ENCODE measurements at regions not wholly inside any gene's neighbourhood (a gene's known extent, or its start where the extent isn't known, plus 50 kb on each side); places are given as distances from the start of the nearest gene placed in this dataset.
A peak's percentile ranks its signal among the peaks of the same experiment; 100 is the strongest.

DNA sequence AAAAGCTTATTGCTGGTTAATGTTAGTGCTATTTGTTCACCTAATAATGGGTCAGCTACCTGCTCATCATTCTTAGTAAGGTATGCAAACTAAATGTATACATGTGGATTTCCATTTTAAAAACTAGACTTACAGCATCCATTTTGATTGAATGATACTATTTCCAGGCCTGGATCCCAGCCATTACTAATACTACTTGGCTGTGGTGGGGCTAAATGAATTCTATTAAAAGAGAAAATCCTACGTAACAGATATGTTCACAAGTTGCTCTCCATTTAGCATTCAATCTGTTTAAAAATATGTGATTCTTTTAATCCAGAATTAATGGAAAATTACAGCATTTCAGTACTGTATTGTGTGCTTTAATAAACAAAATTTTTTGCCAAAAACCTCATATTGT is 169.4 kb upstream of the MIR17HG start (continued):
- TF ChIP-seq MIER1 (IDR thresholded peaks at IDR 0.05; ENCODE audit: low read depth) (no peak), RFX1 (IDR thresholded peaks at IDR 0.05) (no peak), ERF (CRISPR knock-in tag; IDR thresholded peaks at IDR 0.05) (no peak), ASH1L (IDR thresholded peaks at IDR 0.05; ENCODE audit: borderline replicate concordance, low read depth, partially characterized antibody) (no peak), ZNF79 (CRISPR knock-in tag; IDR thresholded peaks at IDR 0.05; ENCODE audit: low read depth) (no peak), KAT7 (CRISPR knock-in tag; IDR thresholded peaks at IDR 0.05; ENCODE audit: borderline replicate concordance) (no peak), DACH1 (IDR thresholded peaks at IDR 0.05; ENCODE audit: partially characterized antibody) (no peak), RUNX1 (IDR thresholded peaks at IDR 0.05; ENCODE audit: low read depth) (no peak), ZNF551 (CRISPR knock-in tag; IDR thresholded peaks at IDR 0.05) (peak; percentile 58; the same call in 1 of the 2 replicates), GABPA (tag; conservative IDR thresholded peaks at IDR 0.05; ENCODE audit: low read depth) (no peak), ARID1B (IDR thresholded peaks at IDR 0.05) (no peak), ZKSCAN1 (IDR thresholded peaks at IDR 0.05; ENCODE audit: low read depth, low read length) (no peak), CREM (IDR thresholded peaks at IDR 0.05; ENCODE audit: low read depth) (no peak), HNRNPLL (IDR thresholded peaks at IDR 0.05; ENCODE audit: low read depth, low read length, poor library complexity, severe bottlenecking) (no peak), XRCC4 (IDR thresholded peaks at IDR 0.05; ENCODE audit: extremely low read depth, insufficient read depth, insufficient read length) (no peak), ZBED1 (IDR thresholded peaks at IDR 0.05) (no peak), HIVEP1 (CRISPR knock-in tag; IDR thresholded peaks at IDR 0.05) (no peak), PRMT5 (CRISPR knock-in tag; IDR thresholded peaks at IDR 0.05) (no peak), TGIF2 (CRISPR knock-in tag; IDR thresholded peaks at IDR 0.05) (no peak), CBX2 (IDR thresholded peaks at IDR 0.05; ENCODE audit: insufficient read depth, low read length, poor library complexity, severe bottlenecking) (no peak), HNRNPL (IDR thresholded peaks at IDR 0.05; ENCODE audit: low read depth, low read length) (0 out of 2 replicates have a peak, but pooled peaks have one; percentile 10), SUPT5H (IDR thresholded peaks at IDR 0.05) (no peak), NCOA6 (IDR thresholded peaks at IDR 0.05) (no peak)
- TF ChIP-seq, protein P1, sequence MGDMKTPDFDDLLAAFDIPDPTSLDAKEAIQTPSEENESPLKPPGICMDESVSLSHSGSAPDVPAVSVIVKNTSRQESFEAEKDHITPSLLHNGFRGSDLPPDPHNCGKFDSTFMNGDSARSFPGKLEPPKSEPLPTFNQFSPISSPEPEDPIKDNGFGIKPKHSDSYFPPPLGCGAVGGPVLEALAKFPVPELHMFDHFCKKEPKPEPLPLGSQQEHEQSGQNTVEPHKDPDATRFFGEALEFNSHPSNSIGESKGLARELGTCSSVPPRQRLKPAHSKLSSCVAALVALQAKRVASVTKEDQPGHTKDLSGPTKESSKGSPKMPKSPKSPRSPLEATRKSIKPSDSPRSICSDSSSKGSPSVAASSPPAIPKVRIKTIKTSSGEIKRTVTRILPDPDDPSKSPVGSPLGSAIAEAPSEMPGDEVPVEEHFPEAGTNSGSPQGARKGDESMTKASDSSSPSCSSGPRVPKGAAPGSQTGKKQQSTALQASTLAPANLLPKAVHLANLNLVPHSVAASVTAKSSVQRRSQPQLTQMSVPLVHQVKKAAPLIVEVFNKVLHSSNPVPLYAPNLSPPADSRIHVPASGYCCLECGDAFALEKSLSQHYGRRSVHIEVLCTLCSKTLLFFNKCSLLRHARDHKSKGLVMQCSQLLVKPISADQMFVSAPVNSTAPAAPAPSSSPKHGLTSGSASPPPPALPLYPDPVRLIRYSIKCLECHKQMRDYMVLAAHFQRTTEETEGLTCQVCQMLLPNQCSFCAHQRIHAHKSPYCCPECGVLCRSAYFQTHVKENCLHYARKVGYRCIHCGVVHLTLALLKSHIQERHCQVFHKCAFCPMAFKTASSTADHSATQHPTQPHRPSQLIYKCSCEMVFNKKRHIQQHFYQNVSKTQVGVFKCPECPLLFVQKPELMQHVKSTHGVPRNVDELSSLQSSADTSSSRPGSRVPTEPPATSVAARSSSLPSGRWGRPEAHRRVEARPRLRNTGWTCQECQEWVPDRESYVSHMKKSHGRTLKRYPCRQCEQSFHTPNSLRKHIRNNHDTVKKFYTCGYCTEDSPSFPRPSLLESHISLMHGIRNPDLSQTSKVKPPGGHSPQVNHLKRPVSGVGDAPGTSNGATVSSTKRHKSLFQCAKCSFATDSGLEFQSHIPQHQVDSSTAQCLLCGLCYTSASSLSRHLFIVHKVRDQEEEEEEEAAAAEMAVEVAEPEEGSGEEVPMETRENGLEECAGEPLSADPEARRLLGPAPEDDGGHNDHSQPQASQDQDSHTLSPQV (IDR thresholded peaks at IDR 0.05) = no peak
- TF ChIP-seq, protein P2, sequence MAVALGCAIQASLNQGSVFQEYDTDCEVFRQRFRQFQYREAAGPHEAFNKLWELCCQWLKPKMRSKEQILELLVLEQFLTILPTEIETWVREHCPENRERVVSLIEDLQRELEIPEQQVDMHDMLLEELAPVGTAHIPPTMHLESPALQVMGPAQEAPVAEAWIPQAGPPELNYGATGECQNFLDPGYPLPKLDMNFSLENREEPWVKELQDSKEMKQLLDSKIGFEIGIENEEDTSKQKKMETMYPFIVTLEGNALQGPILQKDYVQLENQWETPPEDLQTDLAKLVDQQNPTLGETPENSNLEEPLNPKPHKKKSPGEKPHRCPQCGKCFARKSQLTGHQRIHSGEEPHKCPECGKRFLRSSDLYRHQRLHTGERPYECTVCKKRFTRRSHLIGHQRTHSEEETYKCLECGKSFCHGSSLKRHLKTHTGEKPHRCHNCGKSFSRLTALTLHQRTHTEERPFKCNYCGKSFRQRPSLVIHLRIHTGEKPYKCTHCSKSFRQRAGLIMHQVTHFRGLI (CRISPR knock-in tag; IDR thresholded peaks at IDR 0.05) = 0 out of 2 replicates have a peak, but pooled peaks have one; percentile 22
- TF ChIP-seq, protein P3, sequence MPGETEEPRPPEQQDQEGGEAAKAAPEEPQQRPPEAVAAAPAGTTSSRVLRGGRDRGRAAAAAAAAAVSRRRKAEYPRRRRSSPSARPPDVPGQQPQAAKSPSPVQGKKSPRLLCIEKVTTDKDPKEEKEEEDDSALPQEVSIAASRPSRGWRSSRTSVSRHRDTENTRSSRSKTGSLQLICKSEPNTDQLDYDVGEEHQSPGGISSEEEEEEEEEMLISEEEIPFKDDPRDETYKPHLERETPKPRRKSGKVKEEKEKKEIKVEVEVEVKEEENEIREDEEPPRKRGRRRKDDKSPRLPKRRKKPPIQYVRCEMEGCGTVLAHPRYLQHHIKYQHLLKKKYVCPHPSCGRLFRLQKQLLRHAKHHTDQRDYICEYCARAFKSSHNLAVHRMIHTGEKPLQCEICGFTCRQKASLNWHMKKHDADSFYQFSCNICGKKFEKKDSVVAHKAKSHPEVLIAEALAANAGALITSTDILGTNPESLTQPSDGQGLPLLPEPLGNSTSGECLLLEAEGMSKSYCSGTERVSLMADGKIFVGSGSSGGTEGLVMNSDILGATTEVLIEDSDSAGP (CRISPR knock-in tag; IDR thresholded peaks at IDR 0.05) = no peak

All from K562 (cell line).